HFF-Myc (cell line): ENCODE measurements at regions not wholly inside any gene's neighbourhood (a gene's known extent, or its start where the extent isn't known, plus 50 kb on each side); places are given as distances from the start of the nearest gene placed in this dataset.

Experiments
- DNase-seq: peaks from one replicate; pipeline ENCODE4 v3.0.0-alpha.2; 2011; ENCODE audit warnings: low read depth; ENCODE audit errors: extremely low read depth
- H3K4me3 ChIP-seq: replicated peaks from 2 replicates; pipeline ENCODE4 v1.5.1; 2011; ENCODE audit warnings: low read depth, mild to moderate bottlenecking, control low read depth, low read length
- TF ChIP-seq, protein P1 (sequence below): IDR thresholded peaks from 2 replicates; pipeline ENCODE4 v1.5.1; 2012; ENCODE audit warnings: mild to moderate bottlenecking, low read depth, low read length, control low read depth; ENCODE audit errors: missing control alignments

GRCh38 chr21:25283720-25284119, 323.6 kb downstream of the MRPL39 start:
- DNase-seq, result no peak
- no peak overlapping the region for H3K4me3 ChIP-seq
- TF ChIP-seq, protein P1, sequence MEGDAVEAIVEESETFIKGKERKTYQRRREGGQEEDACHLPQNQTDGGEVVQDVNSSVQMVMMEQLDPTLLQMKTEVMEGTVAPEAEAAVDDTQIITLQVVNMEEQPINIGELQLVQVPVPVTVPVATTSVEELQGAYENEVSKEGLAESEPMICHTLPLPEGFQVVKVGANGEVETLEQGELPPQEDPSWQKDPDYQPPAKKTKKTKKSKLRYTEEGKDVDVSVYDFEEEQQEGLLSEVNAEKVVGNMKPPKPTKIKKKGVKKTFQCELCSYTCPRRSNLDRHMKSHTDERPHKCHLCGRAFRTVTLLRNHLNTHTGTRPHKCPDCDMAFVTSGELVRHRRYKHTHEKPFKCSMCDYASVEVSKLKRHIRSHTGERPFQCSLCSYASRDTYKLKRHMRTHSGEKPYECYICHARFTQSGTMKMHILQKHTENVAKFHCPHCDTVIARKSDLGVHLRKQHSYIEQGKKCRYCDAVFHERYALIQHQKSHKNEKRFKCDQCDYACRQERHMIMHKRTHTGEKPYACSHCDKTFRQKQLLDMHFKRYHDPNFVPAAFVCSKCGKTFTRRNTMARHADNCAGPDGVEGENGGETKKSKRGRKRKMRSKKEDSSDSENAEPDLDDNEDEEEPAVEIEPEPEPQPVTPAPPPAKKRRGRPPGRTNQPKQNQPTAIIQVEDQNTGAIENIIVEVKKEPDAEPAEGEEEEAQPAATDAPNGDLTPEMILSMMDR, result peak; percentile 22

DNA sequence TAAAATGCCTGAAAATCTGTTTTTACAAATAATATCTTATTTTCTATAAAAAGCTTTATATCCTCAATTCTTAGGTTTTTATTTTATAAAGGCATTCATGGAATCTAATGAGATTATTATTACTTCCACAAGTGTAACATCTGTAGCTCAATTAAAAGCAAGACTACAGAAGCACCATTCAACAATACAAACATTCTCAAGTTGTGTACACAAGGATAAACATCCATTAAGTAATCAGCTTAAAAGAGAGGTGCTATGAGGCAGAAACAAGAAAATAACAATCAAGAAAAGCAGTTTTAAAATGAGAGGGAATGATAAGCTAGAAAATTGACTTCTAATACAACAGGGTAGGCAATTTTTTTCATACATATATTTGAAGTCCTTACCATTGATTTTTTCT, 326.1 kb downstream of the MRPL39 start:
- no peak overlapping the region for H3K4me3 ChIP-seq
- no peak for DNase-seq
- TF ChIP-seq, protein P1, result no peak

DNA sequence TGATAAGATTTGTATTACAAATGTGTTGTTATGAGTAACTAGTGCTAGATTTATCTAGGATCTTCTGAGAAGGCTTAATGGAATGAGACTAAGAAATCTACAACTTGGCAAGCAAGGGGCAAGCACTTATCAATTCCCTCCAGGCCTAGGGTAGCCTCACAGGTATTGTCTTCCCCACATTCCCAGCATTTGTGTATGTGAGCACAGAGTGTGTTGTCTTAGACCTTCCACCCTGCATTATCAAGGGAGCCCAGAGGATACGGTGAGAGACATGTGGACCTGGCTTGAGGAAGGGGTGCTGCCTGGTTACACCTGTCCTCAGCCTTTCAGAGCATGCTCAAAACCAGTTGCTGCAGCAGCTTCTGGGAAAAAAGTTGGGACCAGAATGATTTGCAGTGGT, 327.2 kb downstream of the MRPL39 start:
- no peak for DNase-seq
- TF ChIP-seq, protein P1, result no peak

DNA sequence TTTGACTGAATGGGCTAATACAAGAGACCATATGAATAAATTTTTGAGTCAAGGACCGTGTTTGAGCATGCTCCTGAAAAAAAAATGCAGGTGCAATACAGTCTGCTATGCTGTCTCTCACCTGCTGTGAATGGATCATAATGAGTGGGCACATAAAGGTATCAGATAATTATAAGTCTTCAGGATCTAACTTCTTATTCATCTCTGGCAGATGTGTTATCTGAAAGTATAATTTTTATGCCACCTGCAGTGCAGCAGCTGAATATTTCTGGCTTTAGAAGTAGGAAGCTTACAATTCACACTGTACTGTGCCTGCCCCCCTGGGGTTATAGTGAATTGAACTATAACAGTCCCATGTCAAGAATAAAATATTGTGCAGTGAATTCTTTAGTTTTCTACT, 333.3 kb downstream of the MRPL39 start:
- H3K4me3 ChIP-seq, result no peak overlapping the region
- DNase-seq, result no peak
- TF ChIP-seq, protein P1, result no peak

More for the DNA sequence above, 327.2 kb downstream of the MRPL39 start:
- no peak overlapping the region for H3K4me3 ChIP-seq

GRCh38 chr21:25254491-25255174, 352.6 kb downstream of the MRPL39 start:
- no peak overlapping the region for H3K4me3 ChIP-seq
- DNase-seq, result no peak
- TF ChIP-seq, protein P1, result no peak

DNA sequence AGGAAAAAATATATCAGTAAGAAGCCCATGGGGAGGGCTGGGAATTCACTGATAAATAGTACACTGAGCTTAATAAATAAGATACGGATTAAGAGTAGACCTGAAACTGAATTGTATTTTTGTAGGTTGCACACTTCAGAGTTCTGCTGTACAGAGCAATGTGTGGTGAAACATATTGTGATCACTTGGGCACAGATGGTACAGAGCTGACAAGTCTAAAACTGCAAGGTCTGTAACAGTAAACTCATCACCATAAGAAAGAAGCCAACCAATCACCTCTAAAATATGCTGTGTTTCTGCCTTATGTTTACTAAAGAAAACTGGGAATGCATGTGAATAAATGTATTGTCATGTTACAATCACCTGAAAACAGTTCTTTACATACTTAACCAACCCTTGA, 360.7 kb downstream of the MRPL39 start:
- DNase-seq, result no peak
- TF ChIP-seq, protein P1, result no peak
- no peak overlapping the region for H3K4me3 ChIP-seq

GRCh38 chr21:25244735-25245134, 362.5 kb downstream of the MRPL39 start:
- TF ChIP-seq, protein P1, result no peak
- no peak overlapping the region for H3K4me3 ChIP-seq
- DNase-seq, result no peak
